CD4-positive, alpha-beta T cell treated with Interleukin-21 for 1 hour (primary cell): ENCODE measurements at regions not wholly inside any gene's neighbourhood (a gene's known extent, or its start where the extent isn't known, plus 50 kb on each side); places are given as distances from the start of the nearest gene placed in this dataset.

Experiments used
- DNase-seq: peaks from one replicate; pipeline ENCODE4 v3.0.0-alpha.2; 2020

GRCh38 chr2:104561251-104561650 lies 292.7 kb upstream of the POU3F3 start:
- DNase-seq = no peak

GRCh38 chr2:104562537-104562936 lies 291.4 kb upstream of the POU3F3 start:
- DNase-seq = no peak

GRCh38 chr2:104563398-104563996 lies 290.4 kb upstream of the POU3F3 start:
- no peak for DNase-seq

- DNase-seq = no peak
Observed at GRCh38 chr2:104568247-104568646, 285.7 kb upstream of the POU3F3 start.

GRCh38 chr2:104570259-104570658 lies 283.7 kb upstream of the POU3F3 start:
- DNase-seq = no peak

- peak; percentile 10 for DNase-seq
Observed at GRCh38 chr2:104572834-104573233, 281.1 kb upstream of the POU3F3 start.

- DNase-seq = no peak
Observed at GRCh38 chr2:104574367-104574766, 279.5 kb upstream of the POU3F3 start.

GRCh38 chr2:104577143-104577542 lies 276.8 kb upstream of the POU3F3 start:
- DNase-seq = no peak

- no peak for DNase-seq
Observed at GRCh38 chr2:104582471-104582870, 271.4 kb upstream of the POU3F3 start.

GRCh38 chr2:104583811-104584210 lies 270.1 kb upstream of the POU3F3 start:
- no peak for DNase-seq

GRCh38 chr2:104584393-104584792 lies 269.5 kb upstream of the POU3F3 start:
- no peak for DNase-seq

GRCh38 chr2:104595576-104595975 lies 258.3 kb upstream of the POU3F3 start:
- no peak for DNase-seq

- DNase-seq = no peak
Observed at GRCh38 chr2:104597942-104598341, 256.0 kb upstream of the POU3F3 start.

- DNase-seq = no peak
Observed at GRCh38 chr2:104598636-104599035, 255.3 kb upstream of the POU3F3 start.

GRCh38 chr2:104599787-104600510 lies 254.0 kb upstream of the POU3F3 start:
- no peak for DNase-seq

- DNase-seq = no peak
Observed at GRCh38 chr2:104606056-104606455, 247.9 kb upstream of the POU3F3 start.

- DNase-seq = no peak
Observed at GRCh38 chr2:104616856-104617255, 237.1 kb upstream of the POU3F3 start.

- DNase-seq = no peak
Observed at GRCh38 chr2:104620801-104621200, 233.1 kb upstream of the POU3F3 start.

- no peak for DNase-seq
Observed at GRCh38 chr2:104635608-104636007, 218.3 kb upstream of the POU3F3 start.

- no peak for DNase-seq
Observed at GRCh38 chr2:104638190-104638858, 215.6 kb upstream of the POU3F3 start.

- no peak for DNase-seq
Observed at GRCh38 chr2:104638859-104639202, 215.1 kb upstream of the POU3F3 start.

- no peak for DNase-seq
Observed at GRCh38 chr2:104641786-104642185, 212.1 kb upstream of the POU3F3 start.

- no peak for DNase-seq
Observed at GRCh38 chr2:104648376-104648775, 205.5 kb upstream of the POU3F3 start.

GRCh38 chr2:104649866-104650265 lies 204.0 kb upstream of the POU3F3 start:
- DNase-seq = no peak
